Mucosa of descending colon (tissue), 3 donors: ENCODE measurements at regions not wholly inside any gene's neighbourhood (a gene's known extent, or its start where the extent isn't known, plus 50 kb on each side); places are given as distances from the start of the nearest gene placed in this dataset.

Source experiments
- ATAC-seq: fragments of 200-7000 bp; cut with Tn5 transposase; one replicate; pipeline ENCODE4 v1.9.1; 2020; ENCODE audit warnings: mild to moderate bottlenecking, moderate library complexity
- DNase-seq, 3 donors: peaks; one replicate each; pipeline ENCODE4 v3.0.0-alpha.2; 2020
- H3K36me3 ChIP-seq: fragments of 200-600 bp; one replicate; pipeline ENCODE4 v1.8.0; 2021; ENCODE audit warnings: low read depth, mild to moderate bottlenecking
- H3K4me1 ChIP-seq: fragments of 200-600 bp; one replicate; pipeline ENCODE4 v1.8.0; 2021; ENCODE audit warnings: low read depth, mild to moderate bottlenecking
- H3K4me3 ChIP-seq: fragments of 200-600 bp; one replicate; pipeline ENCODE4 v1.8.0; 2021; ENCODE audit warnings: mild to moderate bottlenecking
- H3K9me3 ChIP-seq: fragments of 200-600 bp; one replicate; pipeline ENCODE4 v1.8.0; 2021; ENCODE audit warnings: mild to moderate bottlenecking
- intact Hi-C, 2 donors: fragments of 100-400 bp; cut with DNase I in 1 of 2; cut with micrococcal nuclease in 1 of 2; formaldehyde crosslinking; loops; one replicate each; pipeline versions ENCODE4 v1.11.0 to v1.11.1; 2022; cut with DNase I, micrococcal nuclease
- TF ChIP-seq, protein P1 (sequence below): fragments of 200-600 bp; IDR thresholded peaks from one replicate; pipeline ENCODE4 v1.8.0; 2022; ENCODE audit warnings: antibody characterized with exemption, mild to moderate bottlenecking
- donor health status: DM: no; HTN: no; CAD: no; lungs with moderate emphysema.
- donor health status: DM: no; HTN: no; CAD: no.
- donor health status: DM: no; HTN: yes; CAD: no.

DNA sequence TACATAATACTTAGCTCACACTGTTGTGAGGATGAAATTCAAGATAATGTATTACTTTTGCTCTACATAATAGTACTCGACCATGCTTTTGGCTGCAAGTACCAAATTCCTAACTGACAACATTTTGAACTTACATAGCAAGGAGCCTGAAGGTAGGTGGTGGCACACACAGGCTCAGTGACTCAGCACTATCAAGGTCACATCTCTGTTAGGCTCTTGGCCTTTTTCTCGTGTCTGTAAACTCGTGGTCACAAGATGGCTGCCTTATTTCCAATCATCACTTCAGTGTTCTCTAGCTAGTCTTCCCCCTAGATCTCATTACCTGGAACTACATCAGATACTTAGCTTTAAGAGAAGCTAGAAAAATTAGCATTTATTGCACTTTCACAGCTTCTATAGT, 61.4 kb upstream of the ABCB5 start:
- no peak for ATAC-seq
- intact Hi-C loops = no loop called here
- H3K9me3 ChIP-seq = no peaks in the 10 kb centered on the region

DNA sequence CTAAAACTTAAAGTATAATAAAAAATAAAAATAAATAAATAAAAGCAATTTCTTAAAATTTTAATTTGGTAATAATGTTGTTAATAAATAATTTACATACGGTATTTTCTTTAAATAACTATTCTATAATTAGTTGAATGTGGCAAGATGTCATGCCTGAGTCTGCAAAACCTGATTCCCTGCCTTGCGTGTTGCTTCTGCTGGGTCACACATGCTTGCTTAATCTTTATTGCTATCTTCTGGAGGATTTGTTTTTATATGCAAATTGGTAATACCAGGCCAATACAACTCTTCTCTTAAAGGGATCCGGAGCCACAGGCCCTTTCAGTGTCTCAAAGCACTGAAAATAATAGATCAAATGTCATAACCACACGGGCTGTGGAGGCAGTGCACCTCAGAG, 59.4 kb upstream of the ABCB5 start:
- no peaks in the 10 kb centered on the region for H3K9me3 ChIP-seq
- DNase-seq (no peak), ATAC-seq (no peak)
- no peak overlapping the region for H3K4me3 ChIP-seq
- intact Hi-C loops = no loop called here
- TF ChIP-seq, protein P1, sequence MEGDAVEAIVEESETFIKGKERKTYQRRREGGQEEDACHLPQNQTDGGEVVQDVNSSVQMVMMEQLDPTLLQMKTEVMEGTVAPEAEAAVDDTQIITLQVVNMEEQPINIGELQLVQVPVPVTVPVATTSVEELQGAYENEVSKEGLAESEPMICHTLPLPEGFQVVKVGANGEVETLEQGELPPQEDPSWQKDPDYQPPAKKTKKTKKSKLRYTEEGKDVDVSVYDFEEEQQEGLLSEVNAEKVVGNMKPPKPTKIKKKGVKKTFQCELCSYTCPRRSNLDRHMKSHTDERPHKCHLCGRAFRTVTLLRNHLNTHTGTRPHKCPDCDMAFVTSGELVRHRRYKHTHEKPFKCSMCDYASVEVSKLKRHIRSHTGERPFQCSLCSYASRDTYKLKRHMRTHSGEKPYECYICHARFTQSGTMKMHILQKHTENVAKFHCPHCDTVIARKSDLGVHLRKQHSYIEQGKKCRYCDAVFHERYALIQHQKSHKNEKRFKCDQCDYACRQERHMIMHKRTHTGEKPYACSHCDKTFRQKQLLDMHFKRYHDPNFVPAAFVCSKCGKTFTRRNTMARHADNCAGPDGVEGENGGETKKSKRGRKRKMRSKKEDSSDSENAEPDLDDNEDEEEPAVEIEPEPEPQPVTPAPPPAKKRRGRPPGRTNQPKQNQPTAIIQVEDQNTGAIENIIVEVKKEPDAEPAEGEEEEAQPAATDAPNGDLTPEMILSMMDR = no peak
- H3K36me3 ChIP-seq = no peaks in the 10 kb centered on the region
- H3K4me1 ChIP-seq = no peaks in the 10 kb centered on the region

More for the DNA sequence above, 61.4 kb upstream of the ABCB5 start:
- Histone ChIP-seq H3K36me3 (no peaks in the 10 kb centered on the region), H3K4me1 (no peaks in the 10 kb centered on the region), H3K4me3 (no peak overlapping the region)
- TF ChIP-seq, protein P1 = no peak
- no peak for DNase-seq

DNA sequence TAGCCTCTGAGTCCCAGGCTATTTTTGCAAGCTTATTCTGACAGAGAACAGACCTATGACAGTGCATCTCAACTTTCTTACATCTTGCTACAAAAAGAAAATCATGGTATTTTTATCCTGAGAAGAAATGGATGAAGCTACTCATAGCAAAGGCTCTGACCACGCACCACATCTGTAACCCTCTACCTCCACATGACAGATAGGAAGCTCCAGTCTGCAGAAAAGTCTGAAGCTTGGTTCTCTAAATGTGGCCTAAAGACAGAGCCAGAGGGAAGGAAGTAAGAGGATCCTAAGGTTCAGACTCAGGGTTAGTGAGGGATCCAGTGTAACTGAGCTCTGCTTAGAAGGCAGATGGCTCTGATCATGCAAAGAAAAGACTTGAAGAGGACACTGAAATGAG, 58.4 kb upstream of the ABCB5 start:
- TF ChIP-seq, protein P1 = no peak
- ATAC-seq (no peak), DNase-seq (no peak)
- Histone ChIP-seq H3K9me3 (no peaks in the 10 kb centered on the region), H3K4me1 (no peaks in the 10 kb centered on the region), H3K36me3 (no peaks in the 10 kb centered on the region), H3K4me3 (no peak overlapping the region)
- intact Hi-C loops = no loop called here

DNA sequence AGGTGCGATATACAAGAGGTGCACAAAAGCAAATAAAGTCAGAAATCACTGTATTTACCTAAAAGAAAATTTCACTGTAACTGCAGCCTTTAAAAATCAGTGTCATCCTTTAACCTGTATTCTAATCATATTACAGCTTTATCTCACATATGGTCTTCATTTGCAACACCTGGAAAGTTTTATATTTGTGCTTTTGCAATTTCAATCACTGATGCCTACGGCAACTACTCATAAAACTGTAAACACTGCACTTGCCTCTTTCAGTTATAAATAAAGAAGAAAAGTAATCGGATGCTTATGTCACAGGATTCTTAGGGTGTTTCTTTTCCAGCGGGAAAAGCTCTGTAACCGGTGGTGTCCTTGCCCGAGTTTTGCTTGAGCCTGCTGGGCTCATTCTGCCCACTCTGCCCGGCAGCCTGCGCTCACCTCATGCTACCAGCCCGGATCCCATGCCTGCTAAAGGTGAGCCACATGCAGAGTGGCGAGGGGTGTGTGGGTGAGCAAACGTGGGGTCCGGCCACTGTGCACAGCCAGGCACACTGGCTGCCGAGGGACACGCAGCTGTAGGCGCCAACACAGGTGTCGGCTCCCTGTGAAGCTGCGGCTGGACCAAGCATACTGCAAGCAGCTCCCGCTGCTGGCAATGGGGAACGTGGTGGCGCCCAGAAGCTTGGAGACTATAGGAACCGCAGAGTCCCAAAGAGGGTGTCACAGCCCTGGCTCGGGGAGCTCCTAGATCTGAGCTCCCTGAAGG, 56.3 kb upstream of the ABCB5 start:
- H3K4me3 ChIP-seq = no peak overlapping the region
- H3K4me1 ChIP-seq = no peaks in the 10 kb centered on the region
- ATAC-seq (no peak), DNase-seq (peak in 1 of 3 donors; percentile 37)
- H3K36me3 ChIP-seq = no peaks in the 10 kb centered on the region
- TF ChIP-seq, protein P1 = no peak
- intact Hi-C loops = no loop called here
- no peaks in the 10 kb centered on the region for H3K9me3 ChIP-seq

DNA sequence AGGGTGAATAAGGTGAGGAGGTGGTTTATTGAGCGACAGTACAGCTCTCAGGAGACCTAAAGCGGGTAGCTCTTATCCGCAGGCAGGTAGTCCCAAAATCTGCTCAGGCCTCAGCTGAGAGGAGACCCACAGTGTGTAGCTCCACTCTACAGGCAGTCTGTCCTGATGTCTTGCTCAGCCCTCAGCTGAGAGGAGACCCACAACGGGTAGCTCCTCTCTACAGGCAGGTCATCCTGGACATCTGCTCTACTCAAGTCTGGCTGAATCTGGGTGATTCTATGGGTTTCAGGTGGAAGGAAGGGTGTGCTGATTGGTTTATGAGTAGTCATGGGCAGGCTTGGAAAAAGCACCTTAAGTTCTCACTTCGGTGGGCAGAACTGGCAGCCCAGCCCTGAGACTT, 55.6 kb upstream of the ABCB5 start:
- intact Hi-C loops = no loop called here
- ATAC-seq (no peak), DNase-seq (no peak)
- Histone ChIP-seq H3K4me1 (no peaks in the 10 kb centered on the region), H3K9me3 (no peaks in the 10 kb centered on the region), H3K4me3 (no peak overlapping the region), H3K36me3 (no peaks in the 10 kb centered on the region)
- TF ChIP-seq, protein P1 = no peak
